ENCODE measurements at regions not wholly inside any gene's neighbourhood (a gene's known extent, or its start where the extent isn't known, plus 50 kb on each side); places are given as distances from the start of the nearest gene placed in this dataset.

GRCh38 chr6:154623391-154623790 lies 109.8 kb upstream of the SCAF8 start:
- no peak for TF ChIP-seq CTCF (IDR thresholded peaks at IDR 0.05)
- no peak for TF ChIP-seq POLR2A (IDR thresholded peaks at IDR 0.05)

All from breast epithelium (tissue), 3 donors.